ENCODE measurements at regions not wholly inside any gene's neighbourhood (a gene's known extent, or its start where the extent isn't known, plus 50 kb on each side); places are given as distances from the start of the nearest gene placed in this dataset.

DNA sequence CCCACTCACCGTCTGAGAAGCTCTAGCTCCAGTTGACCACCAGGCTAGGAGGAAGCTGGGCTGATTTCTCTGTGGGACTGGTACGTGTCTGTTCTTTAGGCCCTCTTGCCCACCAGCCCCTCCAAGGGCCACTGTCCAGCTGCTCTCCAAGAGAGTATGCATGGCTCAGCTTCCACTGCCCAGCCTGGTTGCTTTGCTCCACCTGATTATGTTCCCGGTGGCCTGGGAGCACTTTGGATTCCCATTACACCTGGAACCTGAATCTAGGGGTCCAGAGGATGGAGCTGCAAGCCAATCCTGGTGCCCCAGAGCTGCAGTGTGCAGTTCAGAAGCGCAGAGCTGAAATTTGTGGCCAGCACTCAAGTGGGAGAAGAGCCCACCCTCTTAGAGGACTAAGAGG lies 402.1 kb upstream of the CNTN6 start:
- Histone ChIP-seq H3K4me1 (no peaks in the 10 kb centered on the region), H3K27ac (no peak overlapping the region), H3K36me3 (no peaks in the 10 kb centered on the region), H3K4me3 (no peak overlapping the region), H3K9me3 (peaks cover 0 to 6% (median 1%) of the 10 kb centered on the region in 4 donors), H3K27me3 (no peaks in the 10 kb centered on the region)
- TF ChIP-seq CTCF (IDR thresholded peaks at IDR 0.05), result no peak
- TF ChIP-seq POLR2A (IDR thresholded peaks at IDR 0.05), result no peak
- DNase-seq, result no peak

DNA sequence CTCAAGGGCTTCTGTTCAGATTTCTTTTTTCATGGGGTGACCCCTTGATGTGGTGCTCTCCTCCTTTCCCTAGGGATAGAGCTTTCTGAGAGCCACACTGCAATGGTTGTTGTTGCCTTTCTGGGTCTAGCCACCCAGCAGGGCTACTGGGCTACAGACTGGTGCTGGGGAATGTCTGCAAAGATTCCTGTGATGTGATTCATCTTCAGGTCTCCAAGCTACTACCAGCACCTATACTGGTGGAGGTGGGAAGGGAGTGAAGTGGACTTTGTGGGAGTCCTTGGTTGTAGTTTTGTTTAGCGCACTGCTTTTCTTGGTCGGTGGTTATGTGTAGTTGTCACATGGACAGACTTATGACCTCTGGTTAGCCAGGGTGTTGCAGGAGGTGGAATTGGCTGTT lies 392.3 kb upstream of the CNTN6 start:
- Histone ChIP-seq H3K4me3 (no peak overlapping the region), H3K27me3 (no peaks in the 10 kb centered on the region), H3K9me3 (no peaks in the 10 kb centered on the region), H3K27ac (no peak overlapping the region), H3K36me3 (no peaks in the 10 kb centered on the region), H3K4me1 (no peaks in the 10 kb centered on the region)
- DNase-seq, result no peak
- TF ChIP-seq POLR2A (IDR thresholded peaks at IDR 0.05) (no peak), CTCF (IDR thresholded peaks at IDR 0.05) (no peak)

- Histone ChIP-seq H3K36me3 (no peaks in the 10 kb centered on the region), H3K27me3 (no peaks in the 10 kb centered on the region), H3K4me3 (no peak overlapping the region), H3K9me3 (no peaks in the 10 kb centered on the region), H3K4me1 (no peaks in the 10 kb centered on the region), H3K27ac (no peak overlapping the region)
- TF ChIP-seq CTCF (IDR thresholded peaks at IDR 0.05), result no peak
- no peak for TF ChIP-seq POLR2A (IDR thresholded peaks at IDR 0.05)
- no peak for DNase-seq
Measured at GRCh38 chr3:707041-707440, 385.8 kb upstream of the CNTN6 start.

DNA sequence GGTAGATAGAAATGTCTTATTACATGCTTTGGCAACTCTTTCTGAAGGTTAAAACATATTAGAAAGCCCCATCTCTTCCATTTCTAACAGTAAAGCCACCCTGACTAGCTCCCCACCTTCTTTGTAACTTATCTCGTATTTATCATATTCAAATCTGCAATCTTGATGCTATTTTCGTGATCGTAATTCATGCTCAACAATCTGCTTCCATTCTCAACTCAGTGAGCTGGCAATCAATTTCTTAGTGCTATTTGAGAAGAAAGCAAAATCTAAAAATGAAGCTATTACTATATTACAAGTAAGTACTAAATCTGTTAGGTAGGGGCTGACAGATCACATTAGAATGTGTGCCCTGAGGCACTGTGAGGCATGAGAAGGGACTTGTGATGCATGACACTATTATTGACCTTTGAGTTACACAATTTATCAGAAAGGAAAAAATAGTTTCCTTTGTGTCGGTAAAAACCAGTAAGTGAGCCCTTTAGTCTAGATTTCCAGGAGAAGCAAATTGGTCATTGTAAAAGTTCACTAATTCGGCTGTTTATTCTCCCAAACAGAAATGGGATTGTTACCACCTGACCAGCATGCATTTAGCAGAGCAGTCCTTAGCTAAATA lies 379.7 kb upstream of the CNTN6 start:
- Histone ChIP-seq H3K9me3 (no peaks in the 10 kb centered on the region), H3K27me3 (no peaks in the 10 kb centered on the region), H3K27ac (no peak overlapping the region), H3K4me3 (no peak overlapping the region), H3K4me1 (no peaks in the 10 kb centered on the region), H3K36me3 (no peaks in the 10 kb centered on the region)
- TF ChIP-seq CTCF (IDR thresholded peaks at IDR 0.05), result no peak
- TF ChIP-seq POLR2A (IDR thresholded peaks at IDR 0.05), result no peak
- no peak for DNase-seq

DNA sequence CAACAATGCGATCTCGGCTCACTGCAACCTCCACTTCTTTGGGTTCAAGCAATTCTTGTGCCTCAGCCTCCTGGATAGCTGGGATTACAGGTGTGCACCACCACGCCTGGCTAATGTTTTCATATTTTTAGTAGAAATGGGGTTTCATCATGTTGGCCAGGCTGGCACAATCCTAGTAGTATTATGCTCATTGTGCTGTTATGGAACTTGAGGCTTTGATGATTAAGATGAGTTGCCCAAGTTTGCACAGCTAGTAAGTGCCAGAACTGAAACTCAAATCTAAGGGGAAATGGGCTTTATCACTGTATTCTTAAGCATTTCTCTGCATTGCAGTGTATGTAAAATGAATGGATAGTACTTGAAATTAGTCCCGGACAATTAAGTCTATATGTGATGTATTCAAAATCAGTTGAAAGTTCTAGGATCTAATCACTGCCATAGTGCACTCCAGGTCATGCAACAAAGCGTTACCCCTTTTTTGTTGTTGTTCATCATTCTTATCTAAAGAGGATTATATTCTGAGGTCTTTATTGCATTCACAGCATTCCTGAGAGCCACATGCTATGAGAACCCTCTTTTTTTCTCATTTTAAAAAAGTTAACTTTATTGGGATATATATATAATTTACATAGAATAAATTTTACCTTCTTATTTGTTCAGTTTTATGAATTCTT lies 378.7 kb upstream of the CNTN6 start:
- no peak for DNase-seq
- H3K27me3 ChIP-seq, result no peaks in the 10 kb centered on the region
- H3K27ac ChIP-seq, result no peak overlapping the region
- no peak overlapping the region for H3K4me3 ChIP-seq
- no peaks in the 10 kb centered on the region for H3K4me1 ChIP-seq
- no peaks in the 10 kb centered on the region for H3K36me3 ChIP-seq
- TF ChIP-seq POLR2A (IDR thresholded peaks at IDR 0.05) (no peak), CTCF (IDR thresholded peaks at IDR 0.05) (no peak)
- H3K9me3 ChIP-seq, result no peaks in the 10 kb centered on the region
